Astrocyte of the spinal cord (primary cell): ENCODE measurements at regions not wholly inside any gene's neighbourhood (a gene's known extent, or its start where the extent isn't known, plus 50 kb on each side); places are given as distances from the start of the nearest gene placed in this dataset.
"Not testable (repeated sequence)": the region's sequence is repeated elsewhere in the genome, so short reads cannot be mapped to it uniquely, and the experiment has no call there.

Source experiments
- DNase-seq: peaks from one replicate; pipeline ENCODE4 v3.0.0; 2011; ENCODE audit warnings: low read depth, low spot score
- H3K4me3 ChIP-seq: 2 replicates; pipeline ENCODE4 v1.5.1; 2011; ENCODE audit warnings: low read depth, mild to moderate bottlenecking, low read length, moderate library complexity
- in situ Hi-C: cut with HindIII; loops from 2 replicates; pipeline ENCODE4 v1.10.0; 2017; ENCODE audit warnings: low sequenced_read_pairs
- TF ChIP-seq, protein P1 (sequence below): IDR thresholded peaks from 2 replicates; pipeline ENCODE4 v1.5.1; 2012; ENCODE audit warnings: low read depth, mild to moderate bottlenecking, low read length, inconsistent platforms

DNA sequence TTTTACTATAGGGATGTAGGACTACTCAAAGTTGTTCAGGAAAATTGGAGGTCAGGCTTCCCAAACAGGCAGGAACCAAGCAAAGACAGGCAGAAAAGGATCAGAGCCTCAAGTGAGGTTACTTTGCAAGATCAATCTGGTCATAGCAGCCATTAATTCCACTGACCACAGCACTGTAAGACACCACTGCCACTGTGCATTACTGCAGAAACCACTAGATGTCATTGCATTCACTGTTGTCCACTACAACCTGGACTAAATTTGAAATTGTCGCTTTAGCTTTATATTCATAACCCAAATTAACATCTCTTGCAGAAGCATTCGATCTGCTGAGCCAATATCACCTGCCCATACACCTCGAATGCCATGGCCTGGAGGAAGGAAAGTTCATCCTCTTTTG lies 126.9 kb upstream of the UFL1 start:
- in situ Hi-C loops, result no loop called here
- TF ChIP-seq, protein P1, sequence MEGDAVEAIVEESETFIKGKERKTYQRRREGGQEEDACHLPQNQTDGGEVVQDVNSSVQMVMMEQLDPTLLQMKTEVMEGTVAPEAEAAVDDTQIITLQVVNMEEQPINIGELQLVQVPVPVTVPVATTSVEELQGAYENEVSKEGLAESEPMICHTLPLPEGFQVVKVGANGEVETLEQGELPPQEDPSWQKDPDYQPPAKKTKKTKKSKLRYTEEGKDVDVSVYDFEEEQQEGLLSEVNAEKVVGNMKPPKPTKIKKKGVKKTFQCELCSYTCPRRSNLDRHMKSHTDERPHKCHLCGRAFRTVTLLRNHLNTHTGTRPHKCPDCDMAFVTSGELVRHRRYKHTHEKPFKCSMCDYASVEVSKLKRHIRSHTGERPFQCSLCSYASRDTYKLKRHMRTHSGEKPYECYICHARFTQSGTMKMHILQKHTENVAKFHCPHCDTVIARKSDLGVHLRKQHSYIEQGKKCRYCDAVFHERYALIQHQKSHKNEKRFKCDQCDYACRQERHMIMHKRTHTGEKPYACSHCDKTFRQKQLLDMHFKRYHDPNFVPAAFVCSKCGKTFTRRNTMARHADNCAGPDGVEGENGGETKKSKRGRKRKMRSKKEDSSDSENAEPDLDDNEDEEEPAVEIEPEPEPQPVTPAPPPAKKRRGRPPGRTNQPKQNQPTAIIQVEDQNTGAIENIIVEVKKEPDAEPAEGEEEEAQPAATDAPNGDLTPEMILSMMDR, result peak; percentile 10
- DNase-seq, result no peak
- no peak overlapping the region for H3K4me3 ChIP-seq

DNA sequence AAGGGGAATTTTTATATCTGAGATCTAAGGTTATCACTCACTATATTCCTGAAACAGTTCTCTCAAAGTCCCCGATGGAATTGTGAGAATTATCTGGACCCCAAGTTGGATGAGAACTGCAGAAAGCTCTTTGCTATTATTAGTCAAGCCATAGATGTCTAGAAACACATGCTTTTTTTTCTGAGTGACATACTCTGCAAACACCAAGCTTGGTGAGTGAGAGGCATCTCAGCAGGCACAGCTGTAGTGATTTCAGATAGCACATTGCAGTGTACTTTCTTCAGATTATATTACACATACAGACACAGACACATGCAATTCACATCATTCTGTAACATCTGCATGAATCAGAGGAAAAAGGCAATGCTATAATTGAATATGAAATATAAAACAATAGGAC lies 111.1 kb upstream of the UFL1 start:
- in situ Hi-C loops, result no loop called here
- DNase-seq, result no peak
- TF ChIP-seq, protein P1, result no peak
- H3K4me3 ChIP-seq, result no peak overlapping the region

DNA sequence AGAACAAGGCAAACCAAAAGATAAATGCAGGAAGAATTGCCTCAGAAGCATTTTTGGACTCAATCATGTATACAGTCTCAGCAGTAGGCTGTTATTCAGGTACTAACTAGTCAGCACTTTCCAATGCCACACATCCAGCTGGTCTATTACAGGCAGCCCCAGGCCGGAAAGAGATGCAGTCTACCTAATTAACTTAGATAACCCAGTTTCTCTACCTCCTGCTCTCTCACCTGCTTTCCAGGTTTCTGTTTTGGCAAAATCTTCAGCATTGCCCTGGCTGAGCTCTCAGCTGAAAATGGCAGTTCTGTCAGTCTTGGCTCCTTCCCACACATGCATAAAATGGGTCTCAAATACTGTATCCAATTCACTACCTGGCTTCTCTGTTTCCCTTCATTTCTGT lies 101.3 kb upstream of the UFL1 start:
- H3K4me3 ChIP-seq, result no peak overlapping the region
- in situ Hi-C loops, result no loop called here
- TF ChIP-seq, protein P1, result no peak
- no peak for DNase-seq

DNA sequence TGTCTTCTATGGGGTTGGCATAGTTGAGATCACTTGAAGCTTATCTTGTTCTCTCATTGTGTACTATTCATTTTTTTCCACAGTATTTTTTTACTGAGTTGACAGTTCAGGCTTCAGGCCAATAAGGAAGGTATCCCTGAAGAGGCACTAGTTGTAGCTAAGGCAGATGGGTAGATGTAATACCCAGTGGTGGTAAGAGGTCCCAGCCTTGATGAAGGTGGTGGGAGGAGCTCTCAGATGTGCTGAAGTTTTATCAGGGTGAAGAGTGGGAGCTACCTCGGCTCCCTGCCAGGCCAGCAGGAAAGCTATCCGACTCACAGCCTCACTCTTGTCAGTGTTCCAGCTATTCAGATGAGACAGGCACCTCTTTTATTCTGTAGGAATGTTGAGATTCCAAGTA lies 87.7 kb upstream of the UFL1 start:
- TF ChIP-seq, protein P1, result no peak
- in situ Hi-C loops, result no loop called here
- DNase-seq, result no peak
- H3K4me3 ChIP-seq, result no peak overlapping the region

DNA sequence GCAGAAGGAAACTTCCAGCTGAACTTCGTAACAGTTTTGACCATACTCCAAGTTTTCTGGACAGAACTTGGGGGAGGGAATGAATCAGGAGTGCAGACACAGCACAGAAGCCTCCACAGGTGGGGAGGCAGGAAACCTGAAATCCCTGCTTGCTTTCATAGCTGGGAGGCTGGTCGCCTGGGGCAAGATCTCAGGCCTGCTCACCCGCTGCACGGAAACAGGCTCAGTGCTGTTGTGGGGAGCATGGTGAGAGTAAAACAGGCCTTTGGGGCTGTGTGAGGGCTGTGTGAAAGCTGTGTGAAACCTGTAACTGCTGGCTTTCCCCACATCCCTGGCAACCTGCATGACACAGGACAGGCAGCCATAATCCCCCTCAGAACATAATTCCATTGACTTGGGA lies 85.2 kb upstream of the UFL1 start:
- no peak overlapping the region for H3K4me3 ChIP-seq
- no peak for DNase-seq
- TF ChIP-seq, protein P1, result no peak
- in situ Hi-C loops, result no loop called here

DNA sequence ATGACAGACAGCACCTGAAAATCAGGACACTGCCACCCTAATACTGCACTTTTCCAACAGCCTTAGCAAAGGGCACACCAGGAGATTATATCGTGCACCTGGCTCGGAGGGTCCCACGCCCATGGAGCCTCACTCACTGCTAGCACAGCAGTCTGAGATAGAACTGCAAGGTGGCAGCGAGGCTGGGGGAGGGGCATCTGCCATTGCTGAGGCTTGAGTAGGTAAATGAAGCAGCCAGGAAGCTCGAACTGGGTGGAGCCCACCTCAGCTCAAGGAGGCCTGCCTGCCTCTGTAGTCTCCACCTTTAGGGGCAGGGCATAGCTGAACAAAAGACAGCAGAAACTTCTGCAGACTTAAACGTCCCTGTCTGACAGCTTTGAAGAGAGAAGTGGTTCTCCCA lies 84.4 kb upstream of the UFL1 start:
- DNase-seq, in situ Hi-C loops, H3K4me3 ChIP-seq: not testable (repeated sequence)

DNA sequence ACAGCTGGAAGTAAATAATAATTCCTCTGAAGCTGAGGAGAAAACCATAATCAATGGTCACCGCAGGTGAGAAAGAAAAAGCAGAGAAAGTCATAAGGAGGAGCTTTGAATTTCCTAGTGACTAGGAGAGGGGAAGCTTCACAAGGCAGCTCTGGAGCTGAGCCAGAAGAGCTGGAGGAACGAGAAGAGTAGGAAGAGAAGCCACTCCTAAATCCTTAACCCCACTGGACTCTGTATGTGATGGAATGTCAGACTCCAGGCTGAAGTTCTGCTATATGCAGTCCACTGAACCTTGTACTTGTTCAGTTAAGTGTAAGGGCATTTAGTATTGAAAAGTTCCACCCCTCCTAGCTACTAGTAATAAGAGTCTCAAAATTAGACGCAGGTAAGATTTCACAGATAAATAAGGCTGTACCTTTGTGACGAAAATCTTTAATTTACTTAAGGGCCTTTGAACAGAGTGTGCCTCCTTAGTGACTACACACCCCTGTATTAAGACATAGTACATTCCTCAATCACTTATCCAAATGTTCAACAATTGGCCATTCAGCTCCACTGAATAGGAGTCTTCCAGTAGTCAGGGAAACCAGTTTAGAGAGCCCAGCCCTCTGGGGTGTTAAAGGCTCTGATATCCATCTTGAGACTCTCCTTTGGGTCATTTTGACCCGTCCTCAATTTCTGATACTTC lies 71.4 kb upstream of the UFL1 start:
- in situ Hi-C loops, result no loop called here
- no peak for DNase-seq
- no peak overlapping the region for H3K4me3 ChIP-seq
- TF ChIP-seq, protein P1, result no peak
